ENCODE measurements at regions not wholly inside any gene's neighbourhood (a gene's known extent, or its start where the extent isn't known, plus 50 kb on each side); places are given as distances from the start of the nearest gene placed in this dataset.

- Histone ChIP-seq H3K36me3 (no peaks in the 10 kb centered on the region), H3K27me3 (no peaks in the 10 kb centered on the region), H3K4me3 (no peak overlapping the region), H3K9ac (ENCODE audit: low read depth in 2 of 2, low read length in 2 of 2) (no peak overlapping the region), H3K27ac (no peak overlapping the region), H3K9me3 (no peaks in the 10 kb centered on the region), H3K4me1 (no peaks in the 10 kb centered on the region)
- TF ChIP-seq CTCF (IDR thresholded peaks at IDR 0.05): no peak
- intact Hi-C loops (cut with DNase I): no loop called here
- DNase-seq: no peak
These were observed 104.8 kb upstream of the PPP2R3A start for GRCh38 chr3:135860761-135861160.

GRCh38 chr3:135862361-135862760 lies 103.2 kb upstream of the PPP2R3A start:
- H3K36me3 ChIP-seq: no peaks in the 10 kb centered on the region
- no peak overlapping the region for H3K4me3 ChIP-seq
- no peak overlapping the region for H3K27ac ChIP-seq
- H3K9ac ChIP-seq (ENCODE audit: low read depth in 2 of 2, low read length in 2 of 2): no peak overlapping the region
- DNase-seq: no peak
- intact Hi-C loops (cut with DNase I): no loop called here
- H3K27me3 ChIP-seq: no peaks in the 10 kb centered on the region
- H3K4me1 ChIP-seq: no peaks in the 10 kb centered on the region
- TF ChIP-seq CTCF (IDR thresholded peaks at IDR 0.05): no peak
- H3K9me3 ChIP-seq: no peaks in the 10 kb centered on the region

- Histone ChIP-seq H3K9ac (ENCODE audit: low read depth in 2 of 2, low read length in 2 of 2) (no peak overlapping the region), H3K9me3 (no peaks in the 10 kb centered on the region), H3K27me3 (no peaks in the 10 kb centered on the region), H3K36me3 (no peaks in the 10 kb centered on the region), H3K4me3 (no peak overlapping the region), H3K4me1 (no peaks in the 10 kb centered on the region), H3K27ac (no peak overlapping the region)
- intact Hi-C loops (cut with DNase I): no loop called here
- DNase-seq: no peak
- no peak for TF ChIP-seq CTCF (IDR thresholded peaks at IDR 0.05)
These were observed 101.5 kb upstream of the PPP2R3A start for GRCh38 chr3:135864060-135864459.

GRCh38 chr3:135865085-135865484 lies 100.4 kb upstream of the PPP2R3A start:
- DNase-seq: no peak
- no peaks in the 10 kb centered on the region for H3K4me1 ChIP-seq
- no peaks in the 10 kb centered on the region for H3K36me3 ChIP-seq
- no peak overlapping the region for H3K4me3 ChIP-seq
- no peaks in the 10 kb centered on the region for H3K9me3 ChIP-seq
- no peak overlapping the region for H3K27ac ChIP-seq
- no peak for TF ChIP-seq CTCF (IDR thresholded peaks at IDR 0.05)
- intact Hi-C loops (cut with DNase I): no loop called here
- H3K27me3 ChIP-seq: no peaks in the 10 kb centered on the region
- H3K9ac ChIP-seq (ENCODE audit: low read depth in 2 of 2, low read length in 2 of 2): no peak overlapping the region

GRCh38 chr3:135865553-135865952 lies 100.0 kb upstream of the PPP2R3A start:
- H3K36me3 ChIP-seq: no peaks in the 10 kb centered on the region
- no peak for DNase-seq
- no peak overlapping the region for H3K4me3 ChIP-seq
- H3K4me1 ChIP-seq: no peaks in the 10 kb centered on the region
- no peaks in the 10 kb centered on the region for H3K27me3 ChIP-seq
- H3K27ac ChIP-seq: no peak overlapping the region
- no peaks in the 10 kb centered on the region for H3K9me3 ChIP-seq
- no peak overlapping the region for H3K9ac ChIP-seq (ENCODE audit: low read depth in 2 of 2, low read length in 2 of 2)
- no peak for TF ChIP-seq CTCF (IDR thresholded peaks at IDR 0.05)
- intact Hi-C loops (cut with DNase I): no loop called here

GRCh38 chr3:135867911-135868310 lies 97.6 kb upstream of the PPP2R3A start:
- intact Hi-C loops (cut with DNase I): no loop called here
- H3K27me3 ChIP-seq: no peaks in the 10 kb centered on the region
- H3K9ac ChIP-seq (ENCODE audit: low read depth in 2 of 2, low read length in 2 of 2): no peak overlapping the region
- H3K4me3 ChIP-seq: no peak overlapping the region
- H3K36me3 ChIP-seq: no peaks in the 10 kb centered on the region
- TF ChIP-seq CTCF (IDR thresholded peaks at IDR 0.05): no peak
- no peaks in the 10 kb centered on the region for H3K4me1 ChIP-seq
- DNase-seq: no peak
- H3K27ac ChIP-seq: no peak overlapping the region
- no peaks in the 10 kb centered on the region for H3K9me3 ChIP-seq
